D721Med (cell line): ENCODE measurements at regions not wholly inside any gene's neighbourhood (a gene's known extent, or its start where the extent isn't known, plus 50 kb on each side); places are given as distances from the start of the nearest gene placed in this dataset.

ENCODE experiments used
- DNase-seq: peaks from one replicate; pipeline ENCODE4 v3.0.0; 2011; ENCODE audit warnings: low spot score; ENCODE audit not compliant: insufficient read length
- FAIRE-seq: peaks from 2 replicates; lab custom pipeline; 2011; peaks lifted over from hg19 to GRCh38; lab: Jason Lieb, UNC
- TF ChIP-seq, protein P1 (sequence below): IDR thresholded peaks from 2 replicates; pipeline ENCODE4 v1.5.1; 2012; ENCODE audit warnings: mild to moderate bottlenecking, control low read depth; ENCODE audit not compliant: insufficient read depth; ENCODE audit errors: missing control alignments

DNA sequence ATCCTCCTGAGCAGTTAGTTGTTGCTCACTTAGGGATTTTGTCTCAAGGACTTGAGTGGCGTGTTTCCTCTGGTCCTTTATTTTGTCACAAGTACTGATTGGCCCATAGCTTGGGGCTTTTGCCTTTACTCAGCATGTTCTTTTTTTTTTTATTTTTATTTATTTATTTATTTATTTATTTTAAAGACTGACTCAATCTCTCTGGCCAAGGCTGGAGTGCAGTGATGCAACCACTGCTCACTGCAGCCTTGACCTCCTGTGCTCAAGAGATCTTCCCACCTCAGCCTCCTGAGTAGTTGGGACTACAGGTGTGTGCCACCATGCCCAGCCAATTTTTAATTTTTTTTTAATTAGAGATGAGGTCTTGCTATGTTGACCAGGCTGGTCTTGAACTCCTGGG is 223.9 kb upstream of the TPM1 start:
- DNase-seq (no peak), FAIRE-seq (no peak)

DNA sequence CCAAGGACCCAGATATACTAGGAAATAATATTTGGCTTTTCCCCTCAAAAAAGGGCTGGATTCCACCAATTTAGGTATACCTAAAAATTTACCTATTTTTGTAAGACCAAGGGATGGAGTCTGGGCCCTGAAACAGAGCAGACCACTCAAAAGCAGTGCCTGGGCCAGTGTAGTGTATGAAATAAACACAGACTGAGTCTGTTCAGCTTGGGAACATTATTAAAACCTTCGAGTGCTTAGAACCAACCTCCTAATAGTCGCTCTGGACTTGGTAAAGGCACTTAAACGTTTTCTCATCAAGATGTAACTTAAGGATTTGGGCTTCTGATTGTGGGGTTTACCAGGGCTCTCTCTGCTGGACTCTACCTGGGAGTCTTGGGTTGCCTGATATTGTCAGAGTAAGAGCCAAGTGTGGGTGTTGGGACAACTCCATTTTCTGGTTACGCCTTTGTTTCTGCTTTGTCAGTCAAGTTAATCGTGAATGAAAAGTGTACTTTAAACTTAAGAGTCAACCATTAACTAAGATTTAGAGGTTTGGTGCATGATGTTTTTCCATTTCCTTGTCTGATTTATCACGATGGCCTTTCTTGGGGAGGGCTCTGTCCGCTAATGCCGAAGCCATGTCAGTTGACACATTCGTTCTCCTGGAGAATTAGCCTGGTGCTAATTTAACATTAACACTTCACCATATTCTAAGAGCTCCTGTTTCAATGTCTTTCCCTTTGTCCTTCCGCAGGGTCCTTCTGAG is 221.0 kb upstream of the TPM1 start:
- FAIRE-seq: no peak
- TF ChIP-seq, protein P1, sequence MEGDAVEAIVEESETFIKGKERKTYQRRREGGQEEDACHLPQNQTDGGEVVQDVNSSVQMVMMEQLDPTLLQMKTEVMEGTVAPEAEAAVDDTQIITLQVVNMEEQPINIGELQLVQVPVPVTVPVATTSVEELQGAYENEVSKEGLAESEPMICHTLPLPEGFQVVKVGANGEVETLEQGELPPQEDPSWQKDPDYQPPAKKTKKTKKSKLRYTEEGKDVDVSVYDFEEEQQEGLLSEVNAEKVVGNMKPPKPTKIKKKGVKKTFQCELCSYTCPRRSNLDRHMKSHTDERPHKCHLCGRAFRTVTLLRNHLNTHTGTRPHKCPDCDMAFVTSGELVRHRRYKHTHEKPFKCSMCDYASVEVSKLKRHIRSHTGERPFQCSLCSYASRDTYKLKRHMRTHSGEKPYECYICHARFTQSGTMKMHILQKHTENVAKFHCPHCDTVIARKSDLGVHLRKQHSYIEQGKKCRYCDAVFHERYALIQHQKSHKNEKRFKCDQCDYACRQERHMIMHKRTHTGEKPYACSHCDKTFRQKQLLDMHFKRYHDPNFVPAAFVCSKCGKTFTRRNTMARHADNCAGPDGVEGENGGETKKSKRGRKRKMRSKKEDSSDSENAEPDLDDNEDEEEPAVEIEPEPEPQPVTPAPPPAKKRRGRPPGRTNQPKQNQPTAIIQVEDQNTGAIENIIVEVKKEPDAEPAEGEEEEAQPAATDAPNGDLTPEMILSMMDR: no peak

More for the DNA sequence above, 223.9 kb upstream of the TPM1 start:
- TF ChIP-seq, protein P1: no peak

DNA sequence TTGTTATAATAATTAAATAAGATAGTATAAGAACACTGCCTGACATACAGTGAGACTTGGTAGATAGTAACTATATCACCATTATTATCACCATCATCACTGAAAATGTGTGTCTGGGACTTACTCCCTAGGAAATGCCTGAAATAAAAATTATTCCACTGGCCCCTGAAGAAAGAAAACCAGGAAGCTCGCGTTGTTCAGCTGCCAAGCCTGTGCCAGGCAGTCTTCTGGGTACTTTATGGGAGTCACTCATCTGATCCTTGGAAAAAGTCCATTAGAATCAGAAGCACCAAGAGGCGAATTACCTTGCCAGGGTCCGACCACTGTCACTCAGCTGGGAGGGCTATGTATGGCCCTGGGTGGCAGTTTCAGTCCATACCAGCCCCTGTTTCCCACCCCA is 220.3 kb upstream of the TPM1 start:
- TF ChIP-seq, protein P1: no peak
- DNase-seq (no peak), FAIRE-seq (no peak)

More for the DNA sequence above, 221.0 kb upstream of the TPM1 start:
- no peak for DNase-seq

DNA sequence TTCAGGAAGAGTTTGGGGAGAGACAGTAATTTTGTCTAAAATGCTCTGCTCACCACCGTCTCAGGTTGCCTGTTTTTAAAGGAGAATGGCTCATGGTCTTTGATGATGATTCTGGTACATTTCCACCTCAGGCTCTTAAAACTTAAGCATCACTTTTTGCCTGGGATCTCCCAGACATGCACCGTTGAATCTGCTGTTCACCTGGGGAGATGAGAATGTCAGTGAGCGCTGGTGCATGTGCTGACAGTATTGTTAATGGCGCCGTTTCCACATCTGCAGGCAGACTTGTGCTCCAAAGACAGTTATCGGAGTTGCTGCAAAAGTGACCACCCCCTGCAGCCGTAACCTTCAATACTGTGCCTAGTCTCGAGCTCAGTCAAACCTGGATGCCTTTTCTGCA is 219.0 kb upstream of the TPM1 start:
- FAIRE-seq (no peak), DNase-seq (no peak)
- TF ChIP-seq, protein P1: no peak

DNA sequence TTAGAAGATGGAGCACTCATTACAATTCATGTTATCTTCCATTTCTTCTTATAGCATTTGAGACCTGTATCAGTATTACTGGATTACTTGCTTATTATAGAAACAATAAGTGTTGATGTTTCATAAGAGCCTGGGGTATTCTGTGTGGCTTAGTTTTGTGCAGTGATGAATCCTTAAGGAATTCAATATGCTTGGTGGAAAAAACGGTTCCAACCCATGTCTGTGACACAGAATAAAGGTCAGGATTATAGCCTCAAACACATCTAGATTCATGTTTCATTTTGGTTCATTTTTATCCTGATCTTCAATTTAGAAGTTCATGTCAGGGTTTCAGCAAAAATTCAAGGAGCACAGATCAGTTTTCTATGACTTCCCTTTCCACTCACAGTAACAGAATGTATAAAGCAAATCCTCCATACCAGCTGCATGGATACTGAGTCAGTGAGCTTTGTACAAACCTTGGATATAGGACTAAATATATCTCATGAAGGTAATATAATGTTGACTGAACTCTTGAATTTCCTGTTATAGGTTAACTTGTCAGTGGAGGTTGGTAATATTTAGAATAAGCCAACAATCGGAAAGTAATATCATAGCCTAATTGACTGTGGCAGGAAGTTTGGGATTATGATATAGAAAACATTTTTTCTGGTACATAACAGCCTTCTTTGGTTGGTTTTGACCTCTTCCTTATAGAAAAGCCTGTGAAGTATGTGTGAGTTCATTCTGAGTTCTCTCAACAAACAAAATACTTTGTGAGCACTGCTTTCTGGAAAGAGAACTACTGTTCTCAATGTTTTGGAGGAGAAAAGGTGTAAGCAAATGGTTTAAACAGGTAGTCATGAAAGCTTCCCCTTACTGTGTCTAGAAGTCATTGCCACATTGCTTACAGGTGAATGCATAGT is 218.2 kb upstream of the TPM1 start:
- FAIRE-seq (no peak), DNase-seq (no peak)
- TF ChIP-seq, protein P1: no peak

DNA sequence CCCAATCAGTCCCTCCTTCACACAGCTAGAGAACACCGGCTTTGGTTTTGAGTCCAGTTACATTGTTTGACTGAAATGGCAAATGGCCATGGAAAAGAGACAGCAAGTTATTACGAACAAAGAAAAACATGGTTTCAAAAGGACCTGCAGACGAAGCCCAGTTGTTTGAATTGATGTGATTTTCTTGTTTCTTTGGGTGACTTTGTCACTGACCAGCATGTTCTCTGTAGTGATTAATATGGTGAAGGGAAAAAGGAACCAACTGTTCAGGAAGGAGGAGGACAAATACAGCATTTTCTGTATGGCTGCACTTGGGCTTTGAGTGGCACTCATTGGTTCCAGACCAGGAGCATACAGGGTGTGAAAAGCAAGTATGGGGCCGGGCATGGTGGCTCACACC is 217.4 kb upstream of the TPM1 start:
- FAIRE-seq: no peak
- DNase-seq: no peak
- TF ChIP-seq, protein P1: no peak

DNA sequence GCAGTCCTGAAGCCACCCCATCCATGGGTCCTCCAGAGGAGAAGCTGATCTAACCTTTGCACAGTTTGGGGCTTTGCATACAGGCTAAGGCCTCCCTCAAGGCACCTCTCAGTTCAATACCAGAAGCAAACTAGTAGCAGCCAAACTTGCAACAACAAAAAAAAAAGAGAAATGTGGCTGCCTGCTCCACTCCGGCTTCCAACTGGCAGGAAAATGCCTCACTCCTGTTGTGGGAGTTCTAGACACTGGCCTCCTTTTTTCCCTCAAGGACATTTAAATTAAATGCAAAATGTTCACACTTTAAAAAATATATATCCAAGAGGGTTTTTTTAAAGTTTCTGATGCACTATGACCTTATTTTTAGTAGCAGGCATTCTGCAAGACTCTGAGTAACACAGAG is 216.0 kb upstream of the TPM1 start:
- DNase-seq: no peak
- FAIRE-seq: no peak
- TF ChIP-seq, protein P1: no peak
